Osteocyte (in vitro differentiated cells): ENCODE measurements at regions not wholly inside any gene's neighbourhood (a gene's known extent, or its start where the extent isn't known, plus 50 kb on each side); places are given as distances from the start of the nearest gene placed in this dataset.
"Not testable (repeated sequence)": the region's sequence is repeated elsewhere in the genome, so short reads cannot be mapped to it uniquely, and the experiment has no call there.

Experiments used
- DNase-seq: peaks from one replicate; pipeline ENCODE4 v3.0.0; 2021; ENCODE audit warnings: mixed read lengths; ENCODE audit not compliant: unreplicated experiment; ENCODE audit errors: extremely low spot score
- H3K27ac Mint-ChIP-seq: one replicate; pipeline ENCODE4 v1.8.0; 2021; ENCODE audit warnings: mild to moderate bottlenecking, mixed read lengths; ENCODE audit not compliant: unreplicated experiment
- H3K27me3 Mint-ChIP-seq: one replicate; pipeline ENCODE4 v1.8.0; 2021; ENCODE audit warnings: mixed read lengths; ENCODE audit not compliant: unreplicated experiment
- H3K36me3 Mint-ChIP-seq: one replicate; pipeline ENCODE4 v1.8.0; 2021; ENCODE audit warnings: mixed read lengths; ENCODE audit not compliant: unreplicated experiment
- H3K4me1 Mint-ChIP-seq: one replicate; pipeline ENCODE4 v1.8.0; 2021; ENCODE audit warnings: mixed read lengths; ENCODE audit not compliant: unreplicated experiment
- H3K4me3 Mint-ChIP-seq: one replicate; pipeline ENCODE4 v1.8.0; 2021; ENCODE audit warnings: mild to moderate bottlenecking, moderate library complexity, mixed read lengths; ENCODE audit not compliant: unreplicated experiment
- H3K9me3 Mint-ChIP-seq: one replicate; pipeline ENCODE4 v1.8.0; 2021; ENCODE audit warnings: mixed read lengths; ENCODE audit not compliant: unreplicated experiment
- CTCF ChIP-seq: fragments of 200-600 bp; sonication (generic); IDR thresholded peaks from 2 replicates; pipeline ENCODE4 v1.5.0; 2021; ENCODE audit warnings: antibody characterized with exemption, mild to moderate bottlenecking, moderate library complexity

- not testable (repeated sequence) for DNase-seq, H3K27ac Mint-ChIP-seq, H3K27me3 Mint-ChIP-seq, H3K4me3 Mint-ChIP-seq, H3K9me3 Mint-ChIP-seq, H3K36me3 Mint-ChIP-seq
- peaks cover 32% of the 10 kb centered on the region for H3K4me1 Mint-ChIP-seq
Observed at GRCh38 chr4:3910161-3910950, 144.2 kb downstream of the ADRA2C start.

GRCh38 chr4:3911252-3911856 is 145.2 kb downstream of the ADRA2C start:
- no peak for DNase-seq
- Mint-ChIP-seq H3K36me3 (no peaks in the 10 kb centered on the region), H3K4me1 (peaks cover 28% of the 10 kb centered on the region), H3K9me3 (no peaks in the 10 kb centered on the region), H3K4me3 (no peak overlapping the region), H3K27ac (no peak overlapping the region), H3K27me3 (no peaks in the 10 kb centered on the region)
- no peak for TF ChIP-seq CTCF

- not testable (repeated sequence) for H3K27ac Mint-ChIP-seq, DNase-seq, H3K27me3 Mint-ChIP-seq, H3K9me3 Mint-ChIP-seq, H3K36me3 Mint-ChIP-seq, H3K4me3 Mint-ChIP-seq
- H3K4me1 Mint-ChIP-seq = peaks cover 37% of the 10 kb centered on the region
Observed at GRCh38 chr4:3914511-3914910, 148.3 kb downstream of the ADRA2C start.

GRCh38 chr4:3919509-3919908 is 153.3 kb downstream of the ADRA2C start:
- peak overlapping the region; percentile 79 for H3K27ac Mint-ChIP-seq
- DNase-seq = peak; percentile 88
- peak overlapping the region; percentile 6 for H3K4me3 Mint-ChIP-seq

GRCh38 chr4:3921902-3922301 is 155.7 kb downstream of the ADRA2C start:
- not testable (repeated sequence) for H3K36me3 Mint-ChIP-seq, DNase-seq, H3K9me3 Mint-ChIP-seq, H3K27me3 Mint-ChIP-seq, H3K4me3 Mint-ChIP-seq, H3K27ac Mint-ChIP-seq
- peaks cover 25% of the 10 kb centered on the region for H3K4me1 Mint-ChIP-seq

More at GRCh38 chr4:3919509-3919908, 153.3 kb downstream of the ADRA2C start:
- not testable (repeated sequence) for H3K9me3 Mint-ChIP-seq, H3K36me3 Mint-ChIP-seq, H3K27me3 Mint-ChIP-seq
- peaks cover 26% of the 10 kb centered on the region for H3K4me1 Mint-ChIP-seq

GRCh38 chr4:3925841-3926240 is 159.7 kb downstream of the ADRA2C start:
- H3K36me3 Mint-ChIP-seq, DNase-seq, H3K27ac Mint-ChIP-seq, H3K4me3 Mint-ChIP-seq, H3K9me3 Mint-ChIP-seq, H3K4me1 Mint-ChIP-seq: not testable (repeated sequence)
- peaks cover 19% of the 10 kb centered on the region for H3K27me3 Mint-ChIP-seq

GRCh38 chr4:3926271-3926670 is 160.1 kb downstream of the ADRA2C start:
- not testable (repeated sequence) for H3K27ac Mint-ChIP-seq, DNase-seq, H3K4me3 Mint-ChIP-seq, H3K36me3 Mint-ChIP-seq, H3K4me1 Mint-ChIP-seq, H3K9me3 Mint-ChIP-seq
- peaks cover 19% of the 10 kb centered on the region for H3K27me3 Mint-ChIP-seq

GRCh38 chr4:3926969-3927755 is 161.0 kb downstream of the ADRA2C start:
- peaks cover 19% of the 10 kb centered on the region for H3K27me3 Mint-ChIP-seq
- H3K27ac Mint-ChIP-seq, H3K9me3 Mint-ChIP-seq, H3K4me1 Mint-ChIP-seq, H3K4me3 Mint-ChIP-seq, DNase-seq, H3K36me3 Mint-ChIP-seq: not testable (repeated sequence)

GRCh38 chr4:3929431-3929830 is 163.2 kb downstream of the ADRA2C start:
- not testable (repeated sequence) for DNase-seq, H3K4me3 Mint-ChIP-seq, H3K9me3 Mint-ChIP-seq, H3K4me1 Mint-ChIP-seq, H3K36me3 Mint-ChIP-seq, H3K27ac Mint-ChIP-seq
- peaks cover 19% of the 10 kb centered on the region for H3K27me3 Mint-ChIP-seq

- H3K36me3 Mint-ChIP-seq, H3K4me3 Mint-ChIP-seq, H3K27ac Mint-ChIP-seq, H3K4me1 Mint-ChIP-seq, H3K9me3 Mint-ChIP-seq, DNase-seq: not testable (repeated sequence)
- H3K27me3 Mint-ChIP-seq = peaks cover 14% of the 10 kb centered on the region
Observed at GRCh38 chr4:3932734-3933133, 166.5 kb downstream of the ADRA2C start.

GRCh38 chr4:3935406-3935805 is 169.2 kb downstream of the ADRA2C start:
- H3K4me3 Mint-ChIP-seq, DNase-seq, H3K36me3 Mint-ChIP-seq, H3K27me3 Mint-ChIP-seq, H3K9me3 Mint-ChIP-seq, H3K27ac Mint-ChIP-seq, H3K4me1 Mint-ChIP-seq: not testable (repeated sequence)
